NCI-H146 treated with DMSO at 0.1 percent for 48 hours (cell line): ENCODE measurements at regions not wholly inside any gene's neighbourhood (a gene's known extent, or its start where the extent isn't known, plus 50 kb on each side); places are given as distances from the start of the nearest gene placed in this dataset.

Experiments used
- DNase-seq: peaks from one replicate; lab custom pipeline; 2025; ENCODE audit not compliant: unreplicated experiment; lab: John Stamatoyannopoulos, UW

- no peak for DNase-seq
These were observed 49.7 kb downstream of the CYRIA start for GRCh38 chr2:16615687-16616615.

DNA sequence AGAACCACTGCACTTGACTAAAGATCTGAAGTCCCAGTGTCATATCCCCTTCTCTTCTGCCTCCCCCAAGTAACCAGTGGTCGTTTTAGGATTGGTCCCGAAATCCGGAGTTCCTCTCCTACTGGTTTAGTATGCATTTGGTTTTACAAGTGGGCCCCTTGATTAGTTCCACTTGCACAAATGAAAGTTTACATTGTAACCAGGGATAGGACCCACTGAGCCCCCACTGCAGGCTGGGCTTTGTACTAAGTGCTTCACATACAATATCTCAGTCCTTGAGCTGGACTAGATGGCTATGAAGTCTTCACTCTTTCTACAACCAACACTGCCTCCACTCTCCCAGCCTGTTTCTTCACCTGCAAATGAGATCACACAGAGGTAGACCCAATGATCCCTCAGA lies 50.4 kb downstream of the CYRIA start:
- DNase-seq, result no peak

- peak; percentile 34 for DNase-seq
These were observed 51.2 kb downstream of the CYRIA start for GRCh38 chr2:16614314-16614860.

- peak; percentile 26 for DNase-seq
These were observed 52.1 kb downstream of the CYRIA start for GRCh38 chr2:16613539-16614011.

DNA sequence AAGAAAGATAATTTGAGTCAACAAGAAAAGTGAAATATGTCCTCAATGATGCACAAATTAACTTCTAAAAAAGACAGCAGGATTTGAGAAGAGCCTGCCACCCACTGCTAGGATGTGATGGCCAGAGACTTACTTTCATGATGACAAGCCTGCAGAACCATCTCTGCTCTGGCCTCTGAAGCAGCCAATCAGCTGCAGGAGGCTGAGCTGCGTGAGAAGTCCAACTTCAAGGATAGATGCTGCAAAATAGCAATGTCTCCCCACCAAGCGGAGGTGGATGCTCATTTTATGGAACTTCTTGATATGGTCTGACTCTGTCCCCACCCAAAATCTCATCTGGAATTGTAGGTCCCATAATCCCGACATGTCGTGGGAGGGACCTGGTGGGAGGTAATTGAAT lies 53.1 kb downstream of the CYRIA start:
- no peak for DNase-seq

- no peak for DNase-seq
These were observed 55.8 kb downstream of the CYRIA start for GRCh38 chr2:16609786-16610185.

GRCh38 chr2:16608661-16609643 lies 56.7 kb downstream of the CYRIA start:
- DNase-seq, result peak; percentile 84

- no peak for DNase-seq
These were observed 58.3 kb downstream of the CYRIA start for GRCh38 chr2:16607301-16607700.

DNA sequence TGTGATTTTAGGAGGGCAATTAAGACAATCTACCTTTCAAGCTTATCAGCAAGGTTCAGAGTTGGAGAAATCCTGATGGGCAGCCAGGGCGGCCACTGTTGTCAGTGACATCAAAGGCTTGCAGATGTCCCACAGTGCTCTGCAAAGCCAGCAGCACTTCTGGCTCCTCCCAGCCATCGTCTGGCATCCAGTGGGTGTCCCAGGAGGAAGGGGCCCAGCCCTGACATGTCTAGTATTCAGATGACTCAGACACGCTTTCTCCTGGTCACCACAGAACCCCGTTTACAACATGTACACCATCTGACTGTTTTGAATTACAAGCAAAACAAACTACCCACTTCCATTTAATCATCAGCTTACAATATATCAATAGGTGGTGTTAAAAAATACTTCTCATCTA lies 61.4 kb downstream of the CYRIA start:
- no peak for DNase-seq

DNA sequence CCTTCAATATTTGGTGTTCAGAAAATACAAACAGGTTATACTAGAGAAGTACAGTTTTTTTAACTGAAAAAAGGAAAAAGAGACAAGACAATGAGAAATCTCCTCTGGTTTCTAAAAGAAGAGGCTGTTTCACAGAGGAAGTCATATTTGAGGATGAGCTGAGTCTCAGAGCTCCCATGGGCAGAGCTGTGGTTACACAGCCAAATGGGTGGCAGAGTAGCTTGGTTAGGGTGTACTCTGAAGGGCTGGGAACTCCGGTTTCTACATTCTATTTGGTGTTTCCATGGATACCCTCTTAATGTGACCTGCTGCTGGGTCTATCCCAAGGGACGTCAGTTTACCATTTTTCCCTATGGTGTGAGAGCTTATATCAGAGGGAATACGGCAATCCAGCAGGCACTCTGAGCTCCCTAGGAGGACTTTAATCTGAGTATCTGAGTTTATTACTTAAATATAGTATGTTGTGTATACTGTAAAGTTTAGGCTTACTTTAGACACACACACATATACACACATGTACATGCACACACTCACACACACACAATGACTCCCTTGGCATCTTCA lies 74.2 kb downstream of the CYRIA start:
- no peak for DNase-seq

GRCh38 chr2:16589465-16589864 lies 76.2 kb downstream of the CYRIA start:
- DNase-seq, result no peak

- DNase-seq, result no peak
These were observed 77.1 kb downstream of the CYRIA start for GRCh38 chr2:16588565-16588964.

GRCh38 chr2:16587601-16588000 lies 78.0 kb downstream of the CYRIA start:
- no peak for DNase-seq

GRCh38 chr2:16584824-16585540 lies 80.7 kb downstream of the CYRIA start:
- no peak for DNase-seq

GRCh38 chr2:16584084-16584483 lies 81.5 kb downstream of the CYRIA start:
- DNase-seq, result no peak

DNA sequence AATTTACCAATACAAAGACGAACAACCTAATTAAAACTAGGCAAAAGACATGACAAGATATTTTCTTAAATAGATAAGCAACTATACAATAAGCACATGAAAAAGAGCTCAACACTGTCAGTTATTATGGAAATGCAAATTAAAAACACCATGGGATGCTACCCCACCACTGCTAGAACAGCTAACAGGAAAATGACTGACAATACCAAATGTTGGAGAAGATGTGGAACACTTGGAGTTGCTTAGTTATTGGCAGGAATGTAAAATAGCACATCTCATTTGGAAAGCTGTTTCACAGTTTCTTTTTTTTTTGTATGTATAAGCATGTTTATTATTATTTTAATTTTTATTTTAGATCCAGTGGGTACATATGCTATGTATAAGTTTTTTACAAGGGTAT lies 84.4 kb downstream of the CYRIA start:
- no peak for DNase-seq

- DNase-seq, result no peak
These were observed 87.6 kb downstream of the CYRIA start for GRCh38 chr2:16578081-16578480.

DNA sequence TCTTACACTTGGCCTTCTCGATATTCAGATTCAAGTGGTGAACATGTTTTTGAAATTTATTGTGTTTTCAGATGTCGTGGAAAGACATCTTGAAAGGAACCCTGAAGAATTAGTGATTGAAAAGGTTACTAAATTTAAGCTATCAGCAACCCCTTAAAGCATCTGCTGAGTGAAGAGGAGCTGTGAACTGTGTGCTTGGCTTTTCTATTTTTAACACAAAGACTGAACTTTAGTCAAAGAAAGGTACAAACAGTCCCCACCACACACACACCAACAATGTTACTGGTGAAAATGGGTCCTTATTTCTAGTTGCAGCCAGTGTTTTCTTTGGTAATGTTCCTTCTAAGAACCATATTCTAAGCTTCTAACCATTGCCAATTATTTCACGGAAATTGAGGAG lies 95.1 kb downstream of the CYRIA start:
- DNase-seq, result no peak

- no peak for DNase-seq
These were observed 96.4 kb downstream of the CYRIA start for GRCh38 chr2:16568998-16569784.

GRCh38 chr2:16566701-16567100 lies 98.9 kb downstream of the CYRIA start:
- DNase-seq, result no peak
